OCI-M1 (cell line): ENCODE measurements at regions not wholly inside any gene's neighbourhood (a gene's known extent, or its start where the extent isn't known, plus 50 kb on each side); places are given as distances from the start of the nearest gene placed in this dataset.
A peak's percentile ranks its signal among the peaks of the same experiment; 100 is the strongest.

Experiments
- DNase-seq: peaks from one replicate; lab custom pipeline; 2025; lab: John Stamatoyannopoulos, UW

- peak; percentile 20 for DNase-seq
Measured at GRCh38 chr3:124576565-124577493, 153.4 kb upstream of the UMPS start.

- DNase-seq, result no peak
Measured at GRCh38 chr3:124577494-124578167, 152.6 kb upstream of the UMPS start.

- peak; percentile 62 for DNase-seq
Measured at GRCh38 chr3:124579641-124580040, 150.6 kb upstream of the UMPS start.

GRCh38 chr3:124582196-124582595, 148.1 kb upstream of the UMPS start:
- no peak for DNase-seq

GRCh38 chr3:124582621-124583395, 147.4 kb upstream of the UMPS start:
- DNase-seq, result peak; percentile 45

- no peak for DNase-seq
Measured at GRCh38 chr3:124584245-124584551, 146.1 kb upstream of the UMPS start.

- peak; percentile 29 for DNase-seq
Measured at GRCh38 chr3:124584552-124585391, 145.5 kb upstream of the UMPS start.

GRCh38 chr3:124586126-124587052, 143.9 kb upstream of the UMPS start:
- DNase-seq, result peak; percentile 45

GRCh38 chr3:124587053-124587408, 143.2 kb upstream of the UMPS start:
- no peak for DNase-seq

- no peak for DNase-seq
Measured at GRCh38 chr3:124588036-124588435, 142.2 kb upstream of the UMPS start.

GRCh38 chr3:124588794-124589193, 141.5 kb upstream of the UMPS start:
- DNase-seq, result no peak

- DNase-seq, result no peak
Measured at GRCh38 chr3:124591699-124592098, 138.6 kb upstream of the UMPS start.

GRCh38 chr3:124592658-124593441, 137.4 kb upstream of the UMPS start:
- no peak for DNase-seq

- no peak for DNase-seq
Measured at GRCh38 chr3:124593442-124593829, 136.8 kb upstream of the UMPS start.

- DNase-seq, result no peak
Measured at GRCh38 chr3:124594581-124594980, 135.7 kb upstream of the UMPS start.

- no peak for DNase-seq
Measured at GRCh38 chr3:124597273-124597672, 133.0 kb upstream of the UMPS start.

GRCh38 chr3:124597979-124598378, 132.3 kb upstream of the UMPS start:
- DNase-seq, result no peak

- no peak for DNase-seq
Measured at GRCh38 chr3:124599147-124599765, 131.0 kb upstream of the UMPS start.
